Panc1 (cell line): ENCODE measurements at regions not wholly inside any gene's neighbourhood (a gene's known extent, or its start where the extent isn't known, plus 50 kb on each side); places are given as distances from the start of the nearest gene placed in this dataset.
A peak's percentile ranks its signal among the peaks of the same experiment; 100 is the strongest.

Experiments used
- ATAC-seq: fragments of 200-7000 bp; cut with Tn5 transposase; 2 replicates; pipeline ENCODE4 v1.9.1; 2020; ENCODE audit warnings: mild to moderate bottlenecking, moderate library complexity
- BruUV-seq: library from RNA; stranded (reverse); fragments of 400-500 nt; replicated peaks from 2 replicates; lab custom pipeline; 2021; lab: Mats Ljungman, UMichigan
- CTCF ChIA-PET: fragments of 300-600 bp; sonication (Branson Sonifier 250); formaldehyde crosslinking; loops from one replicate; lab custom pipeline; 2022; ENCODE audit warnings: antibody characterized with exemption; lab: Charles Lee
- POLR2A ChIA-PET: fragments of 300-600 bp; sonication (Branson Sonifier 250); formaldehyde crosslinking; loops from one replicate; lab custom pipeline; 2022; ENCODE audit warnings: antibody characterized with exemption; lab: Charles Lee
- DNase-seq: peaks from one replicate; pipeline ENCODE4 v3.0.0-alpha.2; 2010; ENCODE audit warnings: low read depth, low spot score
- H3K27ac ChIP-seq: 2 replicates; pipeline ENCODE4 v1.5.1; 2011; ENCODE audit warnings: mild to moderate bottlenecking, low read length, inconsistent platforms
- H3K27me3 ChIP-seq: fragments of 200-500 bp; sonication (Bioruptor generic); 2 replicates; pipeline ENCODE4 v1.6.0; 2014; ENCODE audit warnings: low read length, inconsistent platforms; ENCODE audit not compliant: control insufficient read depth, insufficient read depth
- H3K36me3 ChIP-seq: fragments of 200-500 bp; sonication (Bioruptor generic); 2 replicates; pipeline ENCODE4 v1.5.1; 2014; ENCODE audit warnings: inconsistent platforms, mild to moderate bottlenecking, low read length, moderate library complexity; ENCODE audit not compliant: control insufficient read depth, insufficient read depth
- H3K4me1 ChIP-seq: 2 replicates; pipeline ENCODE4 v1.5.1; 2011; ENCODE audit warnings: inconsistent platforms, mild to moderate bottlenecking, low read length, moderate library complexity; ENCODE audit not compliant: control insufficient read depth, insufficient read depth
- H3K4me3 ChIP-seq, 2 experiments: 2 replicates each; pipeline ENCODE4 v1.5.1; 2011 to 2012; ENCODE audit warnings: low read depth in 2 of 2, low read length in 2 of 2, mild to moderate bottlenecking in 2 of 2, inconsistent platforms in 1 of 2, moderate library complexity in 1 of 2
- H3K9me3 ChIP-seq: fragments of 200-500 bp; sonication (Bioruptor generic); 2 replicates; pipeline ENCODE4 v1.5.1; 2014; ENCODE audit warnings: low read depth, mild to moderate bottlenecking, inconsistent platforms, low read length, moderate library complexity; ENCODE audit not compliant: control insufficient read depth, insufficient read depth
- POLR2AphosphoS5 ChIP-seq: IDR thresholded peaks from 2 replicates; pipeline ENCODE4 v1.6.1; 2012; ENCODE audit warnings: mild to moderate bottlenecking, low read depth, low read length, moderate library complexity
- REST ChIP-seq, 2 experiments: IDR thresholded peaks; 2 replicates each; pipeline ENCODE4 v1.6.1; 2011 to 2012; ENCODE audit warnings: low read depth in 2 of 2, control low read depth in 1 of 2, low read length in 1 of 2, mild to moderate bottlenecking in 1 of 2, moderate library complexity in 1 of 2; ENCODE audit not compliant: insufficient read depth in 1 of 2
- SIN3A ChIP-seq: IDR thresholded peaks from 2 replicates; pipeline ENCODE4 v1.6.1; 2012; ENCODE audit warnings: low read depth, mild to moderate bottlenecking, low read length, moderate library complexity, borderline replicate concordance; ENCODE audit not compliant: insufficient read depth
- TCF7L2 ChIP-seq: IDR thresholded peaks from 2 replicates; pipeline ENCODE4 v1.6.1; 2011; ENCODE audit warnings: mild to moderate bottlenecking, low read depth, low read length, inconsistent platforms
- in situ Hi-C: cut with HindIII; loops from 2 replicates; pipeline ENCODE4 v1.10.0; 2016; ENCODE audit warnings: low sequenced_read_pairs, low pct_unique_long_range_greater_than_20kb
- intact Hi-C: fragments of 100-400 bp; cut with micrococcal nuclease; formaldehyde crosslinking; loops from one replicate; pipeline ENCODE4 v1.10.0; 2022; ENCODE audit not compliant: unreplicated experiment
- TF ChIP-seq, protein P1 (sequence below): fragments of 450-650 bp; IDR thresholded peaks from 2 replicates; pipeline ENCODE4 v1.5.1; 2017; ENCODE audit warnings: mild to moderate bottlenecking

GRCh38 chr2:8574196-8575037, 107.4 kb upstream of the ID2 start:
- Histone ChIP-seq H3K9me3 (no peaks in the 10 kb centered on the region), H3K36me3 (no peaks in the 10 kb centered on the region), H3K4me1 (no peaks in the 10 kb centered on the region), H3K27me3 (no peaks in the 10 kb centered on the region), H3K4me3 (no peak overlapping the region), H3K27ac (no peak overlapping the region)
- no peak for TF ChIP-seq TCF7L2
- no peak for TF ChIP-seq REST (IDR thresholded peaks at IDR 0.05; ENCODE audit: insufficient read depth in 1 of 2, low read depth in 2 of 2, low read length in 1 of 2)
- TF ChIP-seq POLR2AphosphoS5 = no peak
- TF ChIP-seq, protein P1, sequence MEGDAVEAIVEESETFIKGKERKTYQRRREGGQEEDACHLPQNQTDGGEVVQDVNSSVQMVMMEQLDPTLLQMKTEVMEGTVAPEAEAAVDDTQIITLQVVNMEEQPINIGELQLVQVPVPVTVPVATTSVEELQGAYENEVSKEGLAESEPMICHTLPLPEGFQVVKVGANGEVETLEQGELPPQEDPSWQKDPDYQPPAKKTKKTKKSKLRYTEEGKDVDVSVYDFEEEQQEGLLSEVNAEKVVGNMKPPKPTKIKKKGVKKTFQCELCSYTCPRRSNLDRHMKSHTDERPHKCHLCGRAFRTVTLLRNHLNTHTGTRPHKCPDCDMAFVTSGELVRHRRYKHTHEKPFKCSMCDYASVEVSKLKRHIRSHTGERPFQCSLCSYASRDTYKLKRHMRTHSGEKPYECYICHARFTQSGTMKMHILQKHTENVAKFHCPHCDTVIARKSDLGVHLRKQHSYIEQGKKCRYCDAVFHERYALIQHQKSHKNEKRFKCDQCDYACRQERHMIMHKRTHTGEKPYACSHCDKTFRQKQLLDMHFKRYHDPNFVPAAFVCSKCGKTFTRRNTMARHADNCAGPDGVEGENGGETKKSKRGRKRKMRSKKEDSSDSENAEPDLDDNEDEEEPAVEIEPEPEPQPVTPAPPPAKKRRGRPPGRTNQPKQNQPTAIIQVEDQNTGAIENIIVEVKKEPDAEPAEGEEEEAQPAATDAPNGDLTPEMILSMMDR = no peak
- TF ChIP-seq SIN3A = no peak
- no TSS peak for BruUV-seq
- no peak for DNase-seq
- ChIA-PET CTCF (no interaction called here), POLR2A (no interaction called here)
- 0 out of 2 replicates have a peak, but pooled peaks have one; percentile 28 for ATAC-seq
- intact Hi-C loops (no loop called here), in situ Hi-C loops (no loop called here)

DNA sequence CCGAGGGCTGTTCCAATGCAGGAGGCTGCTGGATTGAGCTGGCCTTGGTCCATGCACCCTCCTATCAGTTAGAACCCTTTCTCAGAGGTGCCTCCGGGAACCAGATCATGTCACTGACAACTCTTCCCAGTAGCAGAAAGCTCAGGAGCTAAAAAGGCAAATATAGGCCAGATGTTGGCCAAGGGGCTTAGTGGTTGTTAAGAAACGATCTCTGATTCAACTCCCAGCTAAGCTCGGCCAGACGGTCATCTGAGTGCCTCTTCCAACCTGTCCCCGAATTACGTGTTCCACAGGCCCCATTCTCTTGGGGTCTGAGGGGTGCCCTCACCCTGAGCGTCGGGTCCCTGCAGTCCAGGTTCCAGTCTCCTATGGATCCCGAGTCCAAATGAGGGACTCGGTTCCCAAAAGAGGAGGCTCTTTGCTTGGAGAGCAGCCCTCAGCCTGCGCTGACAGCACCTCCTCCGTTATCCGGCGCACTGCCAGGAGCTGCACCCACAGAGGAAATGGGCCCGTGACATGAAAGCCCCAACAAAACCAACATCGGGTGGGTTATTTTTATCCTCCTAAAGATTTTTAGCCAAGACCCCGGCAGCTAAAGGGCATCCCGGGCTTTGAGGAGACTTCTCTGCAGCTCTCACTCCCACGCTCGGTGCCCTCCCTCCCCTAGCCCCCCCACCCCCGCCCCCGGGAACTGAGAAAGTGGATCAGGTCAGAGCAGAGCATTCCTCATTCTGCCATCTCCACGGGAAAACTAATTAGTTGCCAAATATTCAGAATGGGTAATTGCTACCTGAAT, 106.6 kb upstream of the ID2 start:
- in situ Hi-C loops = no loop called here
- CTCF ChIA-PET = no interaction called here
- POLR2A ChIA-PET = no interaction called here
- no peak for TF ChIP-seq TCF7L2
- no peak for TF ChIP-seq POLR2AphosphoS5
- TF ChIP-seq, protein P1 = no peak
- no peak for TF ChIP-seq SIN3A
- no peak for TF ChIP-seq REST (IDR thresholded peaks at IDR 0.05; ENCODE audit: insufficient read depth in 1 of 2, low read depth in 2 of 2, low read length in 1 of 2)
- no peak for ATAC-seq
- BruUV-seq = no TSS peak
- Histone ChIP-seq H3K27me3 (no peaks in the 10 kb centered on the region), H3K36me3 (no peaks in the 10 kb centered on the region), H3K4me1 (no peaks in the 10 kb centered on the region), H3K27ac (no peak overlapping the region), H3K9me3 (no peaks in the 10 kb centered on the region), H3K4me3 (no peak overlapping the region)
- intact Hi-C loops = no loop called here
- no peak for DNase-seq
